Heart left ventricle (tissue), 16 donors: ENCODE measurements at regions not wholly inside any gene's neighbourhood (a gene's known extent, or its start where the extent isn't known, plus 50 kb on each side); places are given as distances from the start of the nearest gene placed in this dataset.

ENCODE experiments used
- ATAC-seq, 4 donors: fragments of 200-7000 bp; cut with Tn5 transposase; one replicate each; pipeline ENCODE4 v1.9.1; 2020 to 2022; ENCODE audit warnings: moderate library complexity in 4 of 4, mild to moderate bottlenecking in 3 of 4, moderate number of reproducible peaks in 1 of 4
- DNase-seq, 5 donors: peaks; one replicate each; pipeline ENCODE4 v3.0.0-alpha.2; 2020
- H3K27ac ChIP-seq, 12 donors: fragments of 200-600 bp; sonication (generic) in 4 of 12; one replicate each; pipeline versions ENCODE4 v1.5.0 to v1.8.0; 2016 to 2022; ENCODE audit warnings: mild to moderate bottlenecking in 2 of 12
- H3K27me3 ChIP-seq, 9 donors: fragments of 200-600 bp; sonication (generic) in 2 of 9; one replicate each; pipeline versions ENCODE4 v1.5.1 to v1.8.0; 2016 to 2022; ENCODE audit warnings: mild to moderate bottlenecking in 3 of 9
- H3K36me3 ChIP-seq, 9 donors: fragments of 200-600 bp; sonication (generic) in 2 of 9; one replicate each; pipeline versions ENCODE4 v1.5.0 to v1.8.0; 2018 to 2022; ENCODE audit warnings: mild to moderate bottlenecking in 2 of 9
- H3K4me1 ChIP-seq, 12 donors: fragments of 200-600 bp; sonication (generic) in 4 of 12; one replicate each; pipeline versions ENCODE4 v1.5.0 to v1.8.0; 2016 to 2022; ENCODE audit warnings: mild to moderate bottlenecking in 3 of 12
- H3K4me3 ChIP-seq, 12 donors: fragments of 200-600 bp; sonication (generic) in 4 of 12; one replicate each; pipeline versions ENCODE4 v1.5.0 to v1.8.0; 2017 to 2022; ENCODE audit warnings: mild to moderate bottlenecking in 9 of 12, moderate library complexity in 4 of 12
- H3K9me3 ChIP-seq, 12 donors: fragments of 200-600 bp; sonication (generic) in 4 of 12; one replicate each; pipeline versions ENCODE4 v1.5.0 to v1.8.0; 2016 to 2022; ENCODE audit warnings: mild to moderate bottlenecking in 1 of 12
- POLR2A ChIP-seq, 2 donors: fragments of 450-650 bp; IDR thresholded peaks; one replicate each; pipeline ENCODE4 v1.6.1; 2017; ENCODE audit warnings: antibody characterized with exemption in 2 of 2, mild to moderate bottlenecking in 2 of 2, moderate library complexity in 2 of 2
- WGBS, 4 donors: extraction: QIAGEN DNeasy Blood & Tissue Kit in 2 of 4; methylation state at CpG; one replicate each; pipeline versions ENCODE4 v1.1.5 to v1.1.7; 2013 to 2018; 5-methylcytosine and 5-hydroxymethylcytosine counted together
- intact Hi-C, 10 donors: fragments of 100-400 bp; cut with DNase I; formaldehyde crosslinking; loops; one replicate each; pipeline versions ENCODE4 v1.11.1 to v1.14.2; 2022
- TF ChIP-seq, protein P1 (sequence below), 12 donors: fragments of 200-600 bp; sonication (generic) in 4 of 12; IDR thresholded peaks; one replicate each; pipeline versions ENCODE4 v1.5.0 to v1.8.0; 2018 to 2022; ENCODE audit warnings: antibody characterized with exemption in 12 of 12, mild to moderate bottlenecking in 5 of 12
- donor health status: ischemic (EF 13 %, LVEDD 7.1; RV severe dilation, severe dysfunction).
- donor health status: healthy with polysubstance abuse.
- donor health status: DM: no; HTN: yes; CAD: no.
- donor health status: DM: no; HTN: no; CAD: no.
- donor health status: ischemic (EF 25% LVEDD 6.9; RV normal size, moderate dysfunction).
- donor health status: ischemic (EF 25% LVEDD 5.7; RV mildly dilated, moderate dysfunction).
- donor health status: healthy.
- donor health status: DM: yes; HTN: yes; CAD: no.
- donor health status: ischemic (EF 35%, LVEDD 5.7; RV mildly dilated, moderate dysfunction).
- donor health status: nonischemic (EF 11% LVEDD 7.7; RV severe dilation, severe dysfunction).
- donor health status: DM: yes; HTN: yes; CAD: no.
- donor health status: PGD.
- donor health status: ischemic (EF 29% LVEDD 5.4; RV normal size, mild dysfunction).
- donor health status: nonischemic (EF 23%, LVEDD 6.1; RV moderate dilation, normal function).

DNA sequence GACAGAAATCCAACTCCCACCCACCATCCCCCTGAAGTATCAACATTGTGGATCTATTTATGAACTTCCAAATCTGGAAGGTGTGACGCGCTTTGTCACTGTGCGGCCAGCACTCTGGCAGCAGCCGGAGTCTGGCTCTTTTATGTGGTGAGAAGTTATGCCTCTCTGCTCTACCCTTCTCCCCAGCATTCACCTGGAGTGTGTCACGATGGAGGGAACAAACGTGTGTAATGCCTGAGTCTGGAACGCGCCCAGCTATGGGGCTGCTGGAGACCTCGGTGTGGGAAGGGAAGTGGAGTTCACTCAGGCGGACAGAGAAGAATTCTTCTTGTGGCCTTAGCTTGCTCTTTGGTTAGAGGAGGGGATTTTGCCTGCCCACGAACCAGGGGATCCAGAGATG, 222.1 kb upstream of the RPL34 start:
- TF ChIP-seq, protein P1, sequence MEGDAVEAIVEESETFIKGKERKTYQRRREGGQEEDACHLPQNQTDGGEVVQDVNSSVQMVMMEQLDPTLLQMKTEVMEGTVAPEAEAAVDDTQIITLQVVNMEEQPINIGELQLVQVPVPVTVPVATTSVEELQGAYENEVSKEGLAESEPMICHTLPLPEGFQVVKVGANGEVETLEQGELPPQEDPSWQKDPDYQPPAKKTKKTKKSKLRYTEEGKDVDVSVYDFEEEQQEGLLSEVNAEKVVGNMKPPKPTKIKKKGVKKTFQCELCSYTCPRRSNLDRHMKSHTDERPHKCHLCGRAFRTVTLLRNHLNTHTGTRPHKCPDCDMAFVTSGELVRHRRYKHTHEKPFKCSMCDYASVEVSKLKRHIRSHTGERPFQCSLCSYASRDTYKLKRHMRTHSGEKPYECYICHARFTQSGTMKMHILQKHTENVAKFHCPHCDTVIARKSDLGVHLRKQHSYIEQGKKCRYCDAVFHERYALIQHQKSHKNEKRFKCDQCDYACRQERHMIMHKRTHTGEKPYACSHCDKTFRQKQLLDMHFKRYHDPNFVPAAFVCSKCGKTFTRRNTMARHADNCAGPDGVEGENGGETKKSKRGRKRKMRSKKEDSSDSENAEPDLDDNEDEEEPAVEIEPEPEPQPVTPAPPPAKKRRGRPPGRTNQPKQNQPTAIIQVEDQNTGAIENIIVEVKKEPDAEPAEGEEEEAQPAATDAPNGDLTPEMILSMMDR (IDR thresholded peaks at IDR 0.05), result no peak
- TF ChIP-seq POLR2A (IDR thresholded peaks at IDR 0.05), result no peak
- ATAC-seq (no peak), DNase-seq (no peak)
- no peak overlapping the region for H3K27ac ChIP-seq
- no peaks in the 10 kb centered on the region for H3K4me1 ChIP-seq
- H3K27me3 ChIP-seq, result no peaks in the 10 kb centered on the region
- no peaks in the 10 kb centered on the region for H3K36me3 ChIP-seq
- no peaks in the 10 kb centered on the region for H3K9me3 ChIP-seq
- intact Hi-C loops, result no loop called here
- H3K4me3 ChIP-seq, result no peak overlapping the region
- 59 to 72% (median 65%) methylated on average over 11 of the region's 11 CpGs for WGBS, 4 donors

DNA sequence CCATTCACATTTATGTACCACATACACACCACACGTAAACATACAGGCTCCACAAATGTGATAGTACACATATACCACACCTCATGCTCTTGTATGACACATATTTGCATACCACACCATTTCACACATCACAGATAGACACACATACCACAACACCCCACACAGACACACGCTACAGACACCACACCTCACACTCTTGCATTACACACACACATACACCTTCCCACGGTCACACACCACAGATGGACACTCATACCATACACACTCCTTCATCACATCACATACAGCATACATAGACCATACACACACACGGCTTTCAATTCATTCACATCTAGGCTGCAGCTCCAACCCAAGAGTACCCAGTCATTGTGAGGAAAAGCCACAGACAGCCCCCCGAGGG, 222.5 kb upstream of the RPL34 start:
- intact Hi-C loops, result no loop called here
- 86 to 91% (median 90%) methylated on average over 5 of the region's 5 CpGs for whole genome bisulfite sequencing, 4 donors
- H3K4me3 ChIP-seq, result no peak overlapping the region
- TF ChIP-seq, protein P1 (IDR thresholded peaks at IDR 0.05), result no peak
- no peak for TF ChIP-seq POLR2A (IDR thresholded peaks at IDR 0.05)
- H3K27me3 ChIP-seq, result no peaks in the 10 kb centered on the region
- no peaks in the 10 kb centered on the region for H3K4me1 ChIP-seq
- no peaks in the 10 kb centered on the region for H3K9me3 ChIP-seq
- no peak for DNase-seq
- no peak for ATAC-seq
- H3K36me3 ChIP-seq, result no peaks in the 10 kb centered on the region
- H3K27ac ChIP-seq, result no peak overlapping the region

DNA sequence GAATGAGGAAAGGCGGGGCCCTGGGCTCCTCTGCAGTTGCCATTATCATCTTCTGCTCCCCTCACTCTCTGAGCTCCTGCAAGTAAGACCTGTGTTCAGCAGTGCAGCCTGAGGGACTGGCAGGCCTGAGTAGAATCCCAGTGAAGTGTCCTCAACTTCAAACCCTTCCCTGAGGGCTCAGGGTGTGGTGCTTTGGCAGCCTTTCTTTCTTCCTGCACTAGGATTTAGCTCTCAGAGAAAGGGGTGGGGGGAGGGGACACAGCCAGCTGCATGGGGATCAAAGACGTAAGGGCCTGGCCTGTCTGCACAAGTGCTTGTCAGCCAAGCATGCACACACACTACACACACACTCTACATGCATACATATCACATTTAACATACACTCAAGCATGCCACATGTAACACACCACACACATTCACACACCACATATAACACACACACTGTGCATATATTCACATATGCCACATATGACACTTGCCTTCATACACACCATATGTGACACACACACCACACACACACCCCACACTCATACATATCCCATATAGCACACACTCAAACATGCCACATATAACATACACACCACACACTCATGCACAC, 223.4 kb upstream of the RPL34 start:
- Histone ChIP-seq H3K27ac (no peak overlapping the region), H3K27me3 (no peaks in the 10 kb centered on the region), H3K36me3 (no peaks in the 10 kb centered on the region), H3K4me3 (no peak overlapping the region), H3K4me1 (no peaks in the 10 kb centered on the region), H3K9me3 (no peaks in the 10 kb centered on the region)
- intact Hi-C loops, result no loop called here
- 66 to 90% (median 70%) methylated on average over 1 to 2 of the region's 2 CpGs for WGBS, 4 donors
- ATAC-seq (peak in 1 of 4 donors; percentile 24), DNase-seq (no peak)
- no peak for TF ChIP-seq POLR2A (IDR thresholded peaks at IDR 0.05)
- TF ChIP-seq, protein P1 (IDR thresholded peaks at IDR 0.05), result no peak

DNA sequence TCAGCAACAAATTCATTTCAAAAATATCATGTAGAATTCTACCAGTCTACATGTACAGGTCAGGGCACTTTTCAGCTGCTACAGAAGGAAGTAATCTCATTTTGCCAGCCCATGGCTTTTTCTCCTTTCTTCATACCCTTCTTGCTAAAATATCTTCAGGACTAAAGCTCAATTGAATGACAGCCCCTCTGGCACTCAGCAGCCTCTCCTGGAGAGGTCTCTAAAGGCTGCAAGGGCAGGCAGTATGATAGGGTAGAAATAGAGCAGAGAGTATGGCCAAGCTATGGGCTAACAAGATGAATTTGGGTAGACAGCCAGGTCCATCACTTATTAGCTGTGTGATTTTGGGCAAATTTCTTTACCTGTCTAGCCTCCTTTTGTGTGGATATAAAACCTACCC, 224.6 kb upstream of the RPL34 start:
- H3K4me1 ChIP-seq, result no peaks in the 10 kb centered on the region
- intact Hi-C loops, result no loop called here
- H3K27me3 ChIP-seq, result no peaks in the 10 kb centered on the region
- no peaks in the 10 kb centered on the region for H3K9me3 ChIP-seq
- no peak for TF ChIP-seq POLR2A (IDR thresholded peaks at IDR 0.05)
- TF ChIP-seq, protein P1 (IDR thresholded peaks at IDR 0.05), result no peak
- no peak overlapping the region for H3K4me3 ChIP-seq
- DNase-seq (no peak), ATAC-seq (no peak)
- no peaks in the 10 kb centered on the region for H3K36me3 ChIP-seq
- H3K27ac ChIP-seq, result no peak overlapping the region
